ENCODE measurements at regions not wholly inside any gene's neighbourhood (a gene's known extent, or its start where the extent isn't known, plus 50 kb on each side); places are given as distances from the start of the nearest gene placed in this dataset.

- Mint-ChIP-seq H3K27me3 (no peaks in the 10 kb centered on the region), H3K36me3 (ENCODE audit: low read depth) (no peaks in the 10 kb centered on the region), H3K27ac (no peak overlapping the region), H3K4me3 (no peak overlapping the region), H3K4me1 (no peaks in the 10 kb centered on the region), H3K9me3 (peaks cover 2% of the 10 kb centered on the region)
- no peak for DNase-seq
- TF ChIP-seq CTCF (IDR thresholded peaks at IDR 0.05) = no peak
- CTCF ChIA-PET = no interaction called here
- intact Hi-C loops (cut with micrococcal nuclease) = no loop called here
- no peak for ATAC-seq (ENCODE audit: low read depth)
- POLR2A ChIA-PET = no interaction called here
Measured at GRCh38 chr1:163824006-163824405, 502.3 kb downstream of the NUF2 start.

GRCh38 chr1:163824490-163824889, 502.7 kb downstream of the NUF2 start:
- no peaks in the 10 kb centered on the region for H3K36me3 Mint-ChIP-seq (ENCODE audit: low read depth)
- peaks cover 2% of the 10 kb centered on the region for H3K9me3 Mint-ChIP-seq
- intact Hi-C loops (cut with micrococcal nuclease) = no loop called here
- ATAC-seq (ENCODE audit: low read depth) (no peak), DNase-seq (no peak)
- no peak overlapping the region for H3K4me3 Mint-ChIP-seq
- ChIA-PET POLR2A (no interaction called here), CTCF (no interaction called here)
- no peak overlapping the region for H3K27ac Mint-ChIP-seq
- H3K4me1 Mint-ChIP-seq = no peaks in the 10 kb centered on the region
- no peaks in the 10 kb centered on the region for H3K27me3 Mint-ChIP-seq
- no peak for TF ChIP-seq CTCF (IDR thresholded peaks at IDR 0.05)

- no peaks in the 10 kb centered on the region for H3K36me3 Mint-ChIP-seq (ENCODE audit: low read depth)
Measured at GRCh38 chr1:163826500-163826899, 504.7 kb downstream of the NUF2 start.

GRCh38 chr1:163834778-163835177, 513.0 kb downstream of the NUF2 start:
- H3K9me3 Mint-ChIP-seq = peaks cover 2% of the 10 kb centered on the region
- no peaks in the 10 kb centered on the region for H3K4me1 Mint-ChIP-seq
- intact Hi-C loops (cut with micrococcal nuclease) = no loop called here
- H3K4me3 Mint-ChIP-seq = no peak overlapping the region
- DNase-seq = no peak
- ChIA-PET POLR2A (no interaction called here), CTCF (no interaction called here)
- H3K27ac Mint-ChIP-seq = no peak overlapping the region
- ATAC-seq (ENCODE audit: low read depth) = no peak
- TF ChIP-seq CTCF (IDR thresholded peaks at IDR 0.05) = no peak
- no peaks in the 10 kb centered on the region for H3K36me3 Mint-ChIP-seq (ENCODE audit: low read depth)
- no peaks in the 10 kb centered on the region for H3K27me3 Mint-ChIP-seq

More at GRCh38 chr1:163826500-163826899, 504.7 kb downstream of the NUF2 start:
- Mint-ChIP-seq H3K4me1 (no peaks in the 10 kb centered on the region), H3K27ac (no peak overlapping the region), H3K4me3 (no peak overlapping the region), H3K9me3 (peaks cover 2% of the 10 kb centered on the region), H3K27me3 (no peaks in the 10 kb centered on the region)
- ChIA-PET POLR2A (no interaction called here), CTCF (no interaction called here)
- DNase-seq = no peak
- no peak for ATAC-seq (ENCODE audit: low read depth)
- TF ChIP-seq CTCF (IDR thresholded peaks at IDR 0.05) = no peak
- intact Hi-C loops (cut with micrococcal nuclease) = no loop called here

- intact Hi-C loops (cut with micrococcal nuclease) = no loop called here
- Mint-ChIP-seq H3K36me3 (ENCODE audit: low read depth) (no peaks in the 10 kb centered on the region), H3K4me1 (no peaks in the 10 kb centered on the region), H3K4me3 (no peak overlapping the region), H3K9me3 (peaks cover 2% of the 10 kb centered on the region), H3K27me3 (no peaks in the 10 kb centered on the region), H3K27ac (no peak overlapping the region)
- no peak for TF ChIP-seq CTCF (IDR thresholded peaks at IDR 0.05)
- DNase-seq = no peak
- CTCF ChIA-PET = no interaction called here
- ATAC-seq (ENCODE audit: low read depth) = no peak
- POLR2A ChIA-PET = no interaction called here
Measured at GRCh38 chr1:163836481-163836880, 514.7 kb downstream of the NUF2 start.

All from activated B cell treated with CpG ODN at 0.5 μM for 24 hours (primary cell).